Central memory CD8-positive, alpha-beta T cell (primary cell): ENCODE measurements at regions not wholly inside any gene's neighbourhood (a gene's known extent, or its start where the extent isn't known, plus 50 kb on each side); places are given as distances from the start of the nearest gene placed in this dataset.

Experiments used
- ATAC-seq: fragments of 150-1000 bp; cut with Tn5 transposase; replicated peaks from 2 replicates; pipeline ENCODE4 v1.10.0; 2022; ENCODE audit warnings: mild to moderate bottlenecking, moderate FRiP score, moderate number of reproducible peaks; ENCODE audit not compliant: poor library complexity, severe bottlenecking; ENCODE audit errors: extremely low read depth
- DNase-seq, 2 donors: peaks; one replicate each; pipeline ENCODE4 v3.0.0; 2021; ENCODE audit warnings: low spot score in 2 of 2
- H3K27ac Mint-ChIP-seq: one replicate; pipeline ENCODE4 v1.8.0; 2022; ENCODE audit warnings: low read depth, mild to moderate bottlenecking, moderate library complexity, mixed read lengths
- H3K27me3 Mint-ChIP-seq: one replicate; pipeline ENCODE4 v1.8.0; 2022; ENCODE audit warnings: mixed read lengths
- H3K36me3 Mint-ChIP-seq: one replicate; pipeline ENCODE4 v1.8.0; 2022; ENCODE audit warnings: mild to moderate bottlenecking, moderate library complexity, mixed read lengths; ENCODE audit not compliant: insufficient read depth
- H3K4me1 Mint-ChIP-seq: one replicate; pipeline ENCODE4 v1.8.0; 2022; ENCODE audit warnings: mixed read lengths
- H3K4me3 Mint-ChIP-seq: one replicate; pipeline ENCODE4 v1.8.0; 2022; ENCODE audit warnings: mild to moderate bottlenecking, moderate library complexity, mixed read lengths
- H3K9me3 Mint-ChIP-seq: one replicate; pipeline ENCODE4 v1.8.0; 2022; ENCODE audit warnings: mixed read lengths

- H3K9me3 Mint-ChIP-seq: no peaks in the 10 kb centered on the region
- H3K4me1 Mint-ChIP-seq: no peaks in the 10 kb centered on the region
- H3K27me3 Mint-ChIP-seq: no peaks in the 10 kb centered on the region
- H3K36me3 Mint-ChIP-seq: no peaks in the 10 kb centered on the region
- no peak overlapping the region for H3K27ac Mint-ChIP-seq
- no peak overlapping the region for H3K4me3 Mint-ChIP-seq
- DNase-seq (no peak), ATAC-seq (no peak)
These were observed 121.5 kb upstream of the ZNF438 start for GRCh38 chr10:31153161-31153560.

- ATAC-seq: no peak
- Mint-ChIP-seq H3K27me3 (no peaks in the 10 kb centered on the region), H3K4me1 (no peaks in the 10 kb centered on the region), H3K4me3 (no peak overlapping the region), H3K27ac (no peak overlapping the region), H3K36me3 (no peaks in the 10 kb centered on the region), H3K9me3 (no peaks in the 10 kb centered on the region)
- no peak for DNase-seq
These were observed 122.0 kb upstream of the ZNF438 start for GRCh38 chr10:31153692-31154091.

- no peaks in the 10 kb centered on the region for H3K27me3 Mint-ChIP-seq
- no peaks in the 10 kb centered on the region for H3K4me1 Mint-ChIP-seq
- ATAC-seq (no peak), DNase-seq (no peak)
- no peak overlapping the region for H3K27ac Mint-ChIP-seq
- H3K36me3 Mint-ChIP-seq: peaks cover 2% of the 10 kb centered on the region
- H3K9me3 Mint-ChIP-seq: no peaks in the 10 kb centered on the region
- no peak overlapping the region for H3K4me3 Mint-ChIP-seq
These were observed 123.3 kb upstream of the ZNF438 start for GRCh38 chr10:31154996-31155395.

GRCh38 chr10:31157123-31158010 lies 125.7 kb upstream of the ZNF438 start:
- Mint-ChIP-seq H3K4me3 (no peak overlapping the region), H3K36me3 (peaks cover 2% of the 10 kb centered on the region), H3K4me1 (no peaks in the 10 kb centered on the region), H3K27ac (no peak overlapping the region), H3K27me3 (no peaks in the 10 kb centered on the region), H3K9me3 (no peaks in the 10 kb centered on the region)
- ATAC-seq (no peak), DNase-seq (no peak)

GRCh38 chr10:31158011-31158658 lies 126.5 kb upstream of the ZNF438 start:
- H3K36me3 Mint-ChIP-seq: peaks cover 3% of the 10 kb centered on the region
- ATAC-seq (no peak), DNase-seq (no peak)
- H3K4me1 Mint-ChIP-seq: no peaks in the 10 kb centered on the region
- no peak overlapping the region for H3K4me3 Mint-ChIP-seq
- H3K27me3 Mint-ChIP-seq: no peaks in the 10 kb centered on the region
- no peaks in the 10 kb centered on the region for H3K9me3 Mint-ChIP-seq
- no peak overlapping the region for H3K27ac Mint-ChIP-seq

GRCh38 chr10:31166606-31167005 lies 134.9 kb upstream of the ZNF438 start:
- no peaks in the 10 kb centered on the region for H3K9me3 Mint-ChIP-seq
- DNase-seq (no peak), ATAC-seq (no peak)
- no peaks in the 10 kb centered on the region for H3K4me1 Mint-ChIP-seq
- no peak overlapping the region for H3K27ac Mint-ChIP-seq
- H3K4me3 Mint-ChIP-seq: no peak overlapping the region
- peaks cover 28% of the 10 kb centered on the region for H3K27me3 Mint-ChIP-seq
- peaks cover 2% of the 10 kb centered on the region for H3K36me3 Mint-ChIP-seq

GRCh38 chr10:31170636-31171035 lies 139.0 kb upstream of the ZNF438 start:
- ATAC-seq (no peak), DNase-seq (no peak)
- Mint-ChIP-seq H3K27me3 (peaks cover 52% of the 10 kb centered on the region), H3K27ac (no peak overlapping the region), H3K4me1 (no peaks in the 10 kb centered on the region), H3K9me3 (peaks cover 7% of the 10 kb centered on the region), H3K4me3 (no peak overlapping the region), H3K36me3 (peaks cover under 1% of the 10 kb centered on the region)

GRCh38 chr10:31171402-31172083 lies 139.9 kb upstream of the ZNF438 start:
- Mint-ChIP-seq H3K27ac (no peak overlapping the region), H3K4me1 (no peaks in the 10 kb centered on the region), H3K4me3 (no peak overlapping the region), H3K36me3 (peaks cover 2% of the 10 kb centered on the region), H3K9me3 (peaks cover 7% of the 10 kb centered on the region), H3K27me3 (peaks cover 51% of the 10 kb centered on the region)
- ATAC-seq (no peak), DNase-seq (no peak)

GRCh38 chr10:31172925-31173324 lies 141.3 kb upstream of the ZNF438 start:
- DNase-seq (no peak), ATAC-seq (no peak)

GRCh38 chr10:31173752-31174151 lies 142.1 kb upstream of the ZNF438 start:
- peaks cover 7% of the 10 kb centered on the region for H3K9me3 Mint-ChIP-seq

More at GRCh38 chr10:31172925-31173324, 141.3 kb upstream of the ZNF438 start:
- Mint-ChIP-seq H3K36me3 (peaks cover 2% of the 10 kb centered on the region), H3K4me3 (no peak overlapping the region), H3K27me3 (peaks cover 58% of the 10 kb centered on the region), H3K9me3 (peaks cover 7% of the 10 kb centered on the region), H3K27ac (no peak overlapping the region), H3K4me1 (no peaks in the 10 kb centered on the region)

GRCh38 chr10:31179091-31179680 lies 139.8 kb upstream of the ZEB1 start:
- Mint-ChIP-seq H3K27me3 (peaks cover 57% of the 10 kb centered on the region), H3K4me3 (no peak overlapping the region), H3K27ac (no peak overlapping the region), H3K9me3 (peaks cover 7% of the 10 kb centered on the region), H3K36me3 (peaks cover 4% of the 10 kb centered on the region), H3K4me1 (no peaks in the 10 kb centered on the region)
- no peak for ATAC-seq
- no peak for DNase-seq

More at GRCh38 chr10:31173752-31174151, 142.1 kb upstream of the ZNF438 start:
- no peak for DNase-seq
- no peak for ATAC-seq
- no peak overlapping the region for H3K4me3 Mint-ChIP-seq
- H3K36me3 Mint-ChIP-seq: peaks cover 2% of the 10 kb centered on the region
- no peaks in the 10 kb centered on the region for H3K4me1 Mint-ChIP-seq
- H3K27me3 Mint-ChIP-seq: peaks cover 58% of the 10 kb centered on the region
- no peak overlapping the region for H3K27ac Mint-ChIP-seq

GRCh38 chr10:31186225-31187000 lies 132.6 kb upstream of the ZEB1 start:
- Mint-ChIP-seq H3K4me1 (no peaks in the 10 kb centered on the region), H3K4me3 (no peak overlapping the region), H3K36me3 (no peaks in the 10 kb centered on the region), H3K9me3 (no peaks in the 10 kb centered on the region), H3K27ac (no peak overlapping the region), H3K27me3 (peaks cover 10% of the 10 kb centered on the region)
- ATAC-seq (no peak), DNase-seq (no peak)
